Lower leg skin (tissue), 3 donors: ENCODE measurements at regions not wholly inside any gene's neighbourhood (a gene's known extent, or its start where the extent isn't known, plus 50 kb on each side); places are given as distances from the start of the nearest gene placed in this dataset.

ENCODE experiments used
- CTCF ChIP-seq, 3 donors: fragments of 450-650 bp; IDR thresholded peaks; one replicate each; pipeline ENCODE4 v1.5.1; 2016; ENCODE audit warnings: antibody characterized with exemption in 3 of 3, mild to moderate bottlenecking in 3 of 3, moderate library complexity in 2 of 3
- POLR2A ChIP-seq, 2 donors: fragments of 450-650 bp; IDR thresholded peaks; one replicate each; pipeline ENCODE4 v1.6.1; 2016 to 2017; ENCODE audit warnings: antibody characterized with exemption in 2 of 2, mild to moderate bottlenecking in 1 of 2, moderate library complexity in 1 of 2

GRCh38 chr2:89781962-89782361 is 1090.5 kb downstream of the RPIA start:
- no peak for TF ChIP-seq CTCF (IDR thresholded peaks at IDR 0.05)
- no peak for TF ChIP-seq POLR2A (IDR thresholded peaks at IDR 0.05)
